SK-N-MC (cell line): ENCODE measurements at regions not wholly inside any gene's neighbourhood (a gene's known extent, or its start where the extent isn't known, plus 50 kb on each side); places are given as distances from the start of the nearest gene placed in this dataset.
A peak's percentile ranks its signal among the peaks of the same experiment; 100 is the strongest.

ENCODE experiments used
- DNase-seq: peaks from one replicate; pipeline ENCODE4 v3.0.0-alpha.2; 2011; ENCODE audit warnings: low read depth, low spot score
- H3K27ac ChIP-seq: fragments of 200-600 bp; sonication (generic); 2 replicates; pipeline ENCODE4 v1.5.1; 2016; ENCODE audit warnings: mixed run types
- H3K36me3 ChIP-seq: fragments of 200-600 bp; sonication (generic); 2 replicates; pipeline ENCODE4 v1.6.1; 2017; ENCODE audit warnings: antibody characterized with exemption, low read length, mixed read lengths; ENCODE audit not compliant: insufficient read depth
- H3K4me3 ChIP-seq: fragments of 200-600 bp; sonication (generic); 2 replicates; pipeline ENCODE4 v1.5.1; 2016
- H3K9ac ChIP-seq: fragments of 200-600 bp; sonication (generic); 2 replicates; pipeline ENCODE4 v1.8.0; 2017; ENCODE audit warnings: mixed run types, mixed read lengths; ENCODE audit not compliant: insufficient read length
- H3K9me3 ChIP-seq: fragments of 200-600 bp; sonication (generic); 2 replicates; pipeline ENCODE4 v1.6.1; 2017; ENCODE audit warnings: low read depth, mild to moderate bottlenecking, antibody characterized with exemption, low read length, moderate library complexity, mixed read lengths
- EZH2 ChIP-seq: fragments of 200-600 bp; sonication (generic); IDR thresholded peaks from one replicate; pipeline ENCODE4 v1.6.1; 2017; ENCODE audit warnings: antibody characterized with exemption
- FOXP2 ChIP-seq: optimal IDR thresholded peaks from 2 replicates; pipeline ENCODE3; 2011; ENCODE audit warnings: mild to moderate bottlenecking, moderate library complexity; ENCODE audit not compliant: insufficient read depth; ENCODE audit errors: extremely low read length, control extremely low read depth
- POLR2AphosphoS5 ChIP-seq: IDR thresholded peaks from 2 replicates; pipeline ENCODE4 v1.6.1; 2012; ENCODE audit warnings: mild to moderate bottlenecking, low read depth, low read length, borderline replicate concordance

GRCh38 chr4:126213996-126214395 is 899.2 kb downstream of the FAT4 start:
- no peak overlapping the region for H3K4me3 ChIP-seq
- 0 out of 2 replicates have a peak, but pooled peaks cover 2% of the 10 kb centered on the region for H3K9me3 ChIP-seq
- H3K36me3 ChIP-seq, result no peaks in the 10 kb centered on the region
- H3K9ac ChIP-seq, result no peak overlapping the region
- no peak for DNase-seq
- TF ChIP-seq POLR2AphosphoS5 (no peak), FOXP2 (no peak), EZH2 (no peak)
- no peak overlapping the region for H3K27ac ChIP-seq

GRCh38 chr4:126215759-126216158 is 901.0 kb downstream of the FAT4 start:
- DNase-seq, result no peak
- Histone ChIP-seq H3K9me3 (0 out of 2 replicates have a peak, but pooled peaks cover 2% of the 10 kb centered on the region), H3K9ac (no peak overlapping the region), H3K4me3 (no peak overlapping the region), H3K36me3 (no peaks in the 10 kb centered on the region), H3K27ac (no peak overlapping the region)
- TF ChIP-seq FOXP2, result no peak
- no peak for TF ChIP-seq EZH2
- TF ChIP-seq POLR2AphosphoS5, result no peak

DNA sequence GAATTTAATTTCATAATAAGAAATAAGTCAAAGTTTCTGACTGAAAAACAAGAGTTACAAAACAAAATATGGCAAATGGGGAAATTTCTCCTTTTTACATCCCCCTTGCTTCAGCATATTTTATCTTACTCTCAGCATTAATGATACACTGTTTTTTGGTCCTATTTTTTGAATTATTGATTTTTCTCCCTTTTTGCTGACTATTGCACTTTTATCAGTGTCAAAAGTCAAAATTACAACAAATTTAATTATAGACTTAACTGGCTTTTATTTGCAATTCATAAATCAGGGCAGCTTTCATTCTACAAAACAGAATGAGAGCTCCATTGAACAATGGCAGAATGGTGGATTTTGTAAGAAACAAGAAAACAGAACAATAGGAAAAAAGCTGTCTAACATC is 901.9 kb downstream of the FAT4 start:
- H3K27ac ChIP-seq, result no peak overlapping the region
- TF ChIP-seq POLR2AphosphoS5, result no peak
- TF ChIP-seq FOXP2, result no peak
- TF ChIP-seq EZH2, result no peak
- 0 out of 2 replicates have a peak, but pooled peaks cover 2% of the 10 kb centered on the region for H3K9me3 ChIP-seq
- H3K4me3 ChIP-seq, result no peak overlapping the region
- H3K36me3 ChIP-seq, result no peaks in the 10 kb centered on the region
- no peak overlapping the region for H3K9ac ChIP-seq
- no peak for DNase-seq

DNA sequence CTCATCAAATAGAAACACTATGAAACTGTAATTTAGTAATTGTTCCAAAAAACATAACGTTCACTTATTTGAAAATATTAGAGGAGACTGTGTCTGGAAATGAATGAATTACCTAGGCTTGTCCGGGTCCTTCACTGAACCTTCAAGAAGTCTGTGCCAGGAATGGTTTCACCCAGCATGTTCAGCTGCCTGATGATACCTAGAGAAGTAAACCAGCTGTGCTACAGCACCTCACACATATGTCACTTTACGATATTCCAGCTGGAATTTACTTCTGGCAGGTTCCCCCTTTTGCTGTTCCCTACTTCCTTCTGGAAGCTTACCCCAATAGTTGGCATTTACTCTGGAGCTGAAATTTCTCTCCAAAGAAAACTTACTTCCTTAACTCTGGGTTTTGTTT is 906.5 kb downstream of the FAT4 start:
- TF ChIP-seq FOXP2 (no peak), POLR2AphosphoS5 (no peak), EZH2 (no peak)
- Histone ChIP-seq H3K9ac (no peak overlapping the region), H3K36me3 (no peaks in the 10 kb centered on the region), H3K4me3 (no peak overlapping the region), H3K27ac (peak overlapping the region; percentile 51; the same call in 1 of the 2 replicates), H3K9me3 (no peaks in the 10 kb centered on the region; the same call in 1 of the 2 replicates)
- DNase-seq, result no peak

GRCh38 chr4:126221717-126222340 is 907.1 kb downstream of the FAT4 start:
- no peaks in the 10 kb centered on the region for H3K36me3 ChIP-seq

DNA sequence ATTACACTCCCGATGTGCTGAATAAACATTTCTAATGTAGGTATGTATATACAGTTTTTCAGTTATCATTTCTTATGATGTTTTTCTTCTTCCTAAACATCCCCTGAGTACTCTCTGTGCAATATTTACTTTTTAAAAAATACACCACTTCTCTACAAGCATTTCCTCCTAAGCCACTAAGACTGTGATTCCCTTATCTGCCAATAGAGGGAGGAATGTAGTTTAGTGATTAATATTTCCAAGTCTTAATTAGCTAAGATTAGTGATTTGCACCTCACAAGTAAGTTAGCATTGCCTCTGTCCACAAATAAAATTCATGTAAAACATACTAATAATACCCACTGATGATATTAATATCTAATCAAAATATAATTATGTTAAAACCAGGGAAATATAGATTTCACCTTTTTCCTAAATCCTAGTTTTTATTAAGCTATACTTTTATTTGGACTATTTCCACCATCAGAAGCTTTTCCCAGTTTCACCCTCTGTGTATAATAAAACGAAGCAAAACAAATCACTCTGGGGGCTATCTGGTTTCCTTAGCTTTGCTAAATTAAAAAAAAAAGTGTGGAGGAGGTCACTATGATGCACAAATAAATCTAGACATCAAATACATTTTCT is 909.1 kb downstream of the FAT4 start:
- TF ChIP-seq FOXP2 (no peak), POLR2AphosphoS5 (no peak), EZH2 (no peak)
- H3K36me3 ChIP-seq, result no peaks in the 10 kb centered on the region
- no peak for DNase-seq
- no peak overlapping the region for H3K4me3 ChIP-seq
- H3K27ac ChIP-seq, result no peak overlapping the region
- H3K9ac ChIP-seq, result no peak overlapping the region
- H3K9me3 ChIP-seq, result no peaks in the 10 kb centered on the region; the same call in 1 of the 2 replicates

More at GRCh38 chr4:126221717-126222340, 907.1 kb downstream of the FAT4 start:
- Histone ChIP-seq H3K9me3 (no peaks in the 10 kb centered on the region; the same call in 1 of the 2 replicates), H3K9ac (no peak overlapping the region), H3K27ac (peak overlapping the region; percentile 51; the same call in 1 of the 2 replicates), H3K4me3 (no peak overlapping the region)
- TF ChIP-seq EZH2 (no peak), FOXP2 (no peak), POLR2AphosphoS5 (no peak)
- no peak for DNase-seq

GRCh38 chr4:126227428-126227827 is 912.7 kb downstream of the FAT4 start:
- Histone ChIP-seq H3K27ac (no peak overlapping the region), H3K36me3 (no peaks in the 10 kb centered on the region), H3K4me3 (no peak overlapping the region)

DNA sequence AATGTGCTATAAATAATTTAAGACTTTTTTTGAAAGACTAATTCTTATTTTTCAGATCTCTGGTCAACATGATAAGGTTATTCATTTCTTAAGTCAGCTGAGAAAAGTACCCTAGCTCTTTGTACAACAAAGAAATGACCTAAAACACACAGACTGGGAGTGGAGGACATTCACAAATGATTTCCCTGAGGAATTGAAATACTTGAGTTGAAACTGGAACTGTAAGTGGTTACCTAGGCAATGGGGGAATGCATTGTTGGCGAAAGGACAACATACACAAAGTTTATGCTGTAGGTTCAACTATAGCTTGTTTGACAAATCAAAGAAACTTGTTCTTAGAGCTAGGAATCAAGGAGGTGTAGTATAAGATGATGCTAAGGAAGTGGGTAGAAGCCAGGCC is 915.5 kb downstream of the FAT4 start:
- DNase-seq, result no peak
- H3K4me3 ChIP-seq, result no peak overlapping the region
- H3K9ac ChIP-seq, result no peak overlapping the region
- no peak overlapping the region for H3K27ac ChIP-seq
- H3K36me3 ChIP-seq, result no peaks in the 10 kb centered on the region
- no peak for TF ChIP-seq POLR2AphosphoS5
- TF ChIP-seq FOXP2, result no peak
- H3K9me3 ChIP-seq, result no peaks in the 10 kb centered on the region; the same call in 1 of the 2 replicates

More at GRCh38 chr4:126227428-126227827, 912.7 kb downstream of the FAT4 start:
- Histone ChIP-seq H3K9me3 (no peaks in the 10 kb centered on the region; the same call in 1 of the 2 replicates), H3K9ac (no peak overlapping the region)
- TF ChIP-seq FOXP2 (no peak), POLR2AphosphoS5 (no peak), EZH2 (no peak)
- no peak for DNase-seq
